Liver (tissue), 8 donors: ENCODE measurements at regions not wholly inside any gene's neighbourhood (a gene's known extent, or its start where the extent isn't known, plus 50 kb on each side); places are given as distances from the start of the nearest gene placed in this dataset.

Experiments
- DNase-seq: peaks from one replicate; pipeline ENCODE4 v3.0.0-alpha.2; 2017; ENCODE audit warnings: low spot score
- H3K27ac ChIP-seq, 2 donors: one replicate each; pipeline ENCODE4 v1.7.0; 2013; ENCODE audit warnings: inconsistent platforms in 2 of 2, low read length in 2 of 2, control low read depth in 1 of 2, low read depth in 1 of 2, mild to moderate bottlenecking in 1 of 2
- H3K27me3 ChIP-seq, 4 donors: one replicate each; pipeline versions ENCODE4 v1.6.1 to v1.7.0; 2013; ENCODE audit warnings: low read length in 3 of 4, inconsistent platforms in 1 of 4, mild to moderate bottlenecking in 1 of 4, moderate library complexity in 1 of 4; ENCODE audit not compliant: control insufficient read depth in 4 of 4, insufficient read depth in 4 of 4
- H3K36me3 ChIP-seq, 4 donors: one replicate each; pipeline versions ENCODE4 v1.6.1 to v1.7.0; 2013; ENCODE audit warnings: low read length in 3 of 4, mild to moderate bottlenecking in 3 of 4, low read depth in 1 of 4, moderate library complexity in 1 of 4; ENCODE audit not compliant: control insufficient read depth in 4 of 4, insufficient read depth in 3 of 4
- H3K4me1 ChIP-seq, 4 donors: one replicate each; pipeline versions ENCODE4 v1.6.1 to v1.7.0; 2013; ENCODE audit warnings: low read length in 3 of 4, mild to moderate bottlenecking in 3 of 4, moderate library complexity in 1 of 4; ENCODE audit not compliant: control insufficient read depth in 4 of 4, insufficient read depth in 4 of 4
- H3K4me3 ChIP-seq, 3 donors: one replicate each; pipeline versions ENCODE4 v1.6.1 to v1.7.0; 2013; ENCODE audit warnings: low read length in 3 of 3, control low read depth in 1 of 3, low read depth in 1 of 3, mild to moderate bottlenecking in 1 of 3
- H3K9ac ChIP-seq, 2 donors: one replicate each; pipeline ENCODE4 v1.7.0; 2013; ENCODE audit warnings: low read length in 2 of 2, mild to moderate bottlenecking in 2 of 2, moderate library complexity in 2 of 2, control low read depth in 1 of 2, low read depth in 1 of 2
- H3K9me3 ChIP-seq, 4 donors: one replicate each; pipeline versions ENCODE4 v1.6.1 to v1.7.0; 2013; ENCODE audit warnings: low read length in 3 of 4; ENCODE audit not compliant: control insufficient read depth in 4 of 4
- EGR1 ChIP-seq, 2 donors: IDR thresholded peaks; 2 replicates each; pipeline ENCODE4 v1.6.1; 2016 to 2018; ENCODE audit warnings: antibody characterized with exemption in 2 of 2, low read depth in 2 of 2
- FOXA1 ChIP-seq: IDR thresholded peaks from 2 replicates; pipeline ENCODE4 v1.6.1; 2016; ENCODE audit warnings: antibody characterized with exemption
- FOXA2 ChIP-seq: IDR thresholded peaks from 2 replicates; pipeline ENCODE4 v1.6.1; 2016; ENCODE audit warnings: antibody characterized with exemption
- GABPA ChIP-seq, 2 donors: IDR thresholded peaks in 1 of 2; conservative IDR thresholded peaks in 1 of 2; 2 replicates each; pipeline ENCODE4 v1.6.1; 2016; ENCODE audit warnings: antibody characterized with exemption in 2 of 2, mild to moderate bottlenecking in 1 of 2, moderate library complexity in 1 of 2
- HNF4A ChIP-seq, 2 donors: conservative IDR thresholded peaks; 2 replicates each; pipeline ENCODE4 v1.6.1; 2016; ENCODE audit warnings: antibody characterized with exemption in 2 of 2, mild to moderate bottlenecking in 2 of 2
- HNF4G ChIP-seq: IDR thresholded peaks from 2 replicates; pipeline ENCODE4 v1.6.1; 2016; ENCODE audit warnings: antibody characterized with exemption
- JUND ChIP-seq, 2 donors: IDR thresholded peaks; 2 replicates each; pipeline ENCODE4 v1.6.1; 2016; ENCODE audit warnings: antibody characterized with exemption in 2 of 2
- MAX ChIP-seq: IDR thresholded peaks from 2 replicates; pipeline ENCODE4 v1.6.1; 2016; ENCODE audit warnings: antibody characterized with exemption
- NR2F2 ChIP-seq: IDR thresholded peaks from 2 replicates; pipeline ENCODE4 v1.6.1; 2016; ENCODE audit warnings: antibody characterized with exemption
- RAD21 ChIP-seq, 2 donors: IDR thresholded peaks; 2 replicates each; pipeline ENCODE4 v1.6.1; 2016; ENCODE audit warnings: antibody characterized with exemption in 2 of 2, mild to moderate bottlenecking in 2 of 2
- REST ChIP-seq: IDR thresholded peaks from 2 replicates; pipeline ENCODE4 v1.6.1; 2016; ENCODE audit warnings: antibody characterized with exemption, mild to moderate bottlenecking
- RXRA ChIP-seq, 2 donors: IDR thresholded peaks; 2 replicates each; pipeline ENCODE4 v1.6.1; 2017 to 2018; ENCODE audit warnings: antibody characterized with exemption in 2 of 2, mild to moderate bottlenecking in 1 of 2
- SP1 ChIP-seq: IDR thresholded peaks from 2 replicates; pipeline ENCODE4 v1.6.1; 2018; ENCODE audit warnings: antibody characterized with exemption, mild to moderate bottlenecking
- TAF1 ChIP-seq: conservative IDR thresholded peaks from 2 replicates; pipeline ENCODE4 v1.6.1; 2016; ENCODE audit warnings: antibody characterized with exemption, mild to moderate bottlenecking
- YY1 ChIP-seq: IDR thresholded peaks from 2 replicates; pipeline ENCODE4 v1.6.1; 2016; ENCODE audit warnings: antibody characterized with exemption, mild to moderate bottlenecking
- ZBTB33 ChIP-seq: IDR thresholded peaks from 2 replicates; pipeline ENCODE4 v1.6.1; 2016; ENCODE audit warnings: antibody characterized with exemption
- WGBS: extraction: QIAGEN DNeasy Blood & Tissue Kit; methylation state at CpG from one replicate; pipeline ENCODE4 v1.1.7; 2013; 5-methylcytosine and 5-hydroxymethylcytosine counted together
- TF ChIP-seq, protein P1 (sequence below): fragments of 150-350 bp; IDR thresholded peaks from 2 replicates; pipeline ENCODE4 v1.5.1; 2017; ENCODE audit warnings: improper control_type of control experiment, low read depth, low read length; ENCODE audit not compliant: missing input control
- TF ChIP-seq, protein P2 (sequence below): IDR thresholded peaks from 2 replicates; pipeline ENCODE4 v1.6.1; 2016; ENCODE audit warnings: antibody characterized with exemption
- donor health status: healthy.
- donor health status: healthy.
- donor health status: healthy.
- donor health status: healthy.
- donor health status: healthy.

- Histone ChIP-seq H3K9ac (no peak overlapping the region), H3K4me3 (no peak overlapping the region), H3K4me1 (no peaks in the 10 kb centered on the region), H3K27ac (no peak overlapping the region), H3K27me3 (no peaks in the 10 kb centered on the region), H3K9me3 (peaks cover 0 to 2% (median 0%) of the 10 kb centered on the region in 4 donors), H3K36me3 (no peaks in the 10 kb centered on the region)
- no peak for DNase-seq
- TF ChIP-seq FOXA2, result no peak
- TF ChIP-seq NR2F2, result no peak
- TF ChIP-seq FOXA1, result no peak
- TF ChIP-seq, protein P1, sequence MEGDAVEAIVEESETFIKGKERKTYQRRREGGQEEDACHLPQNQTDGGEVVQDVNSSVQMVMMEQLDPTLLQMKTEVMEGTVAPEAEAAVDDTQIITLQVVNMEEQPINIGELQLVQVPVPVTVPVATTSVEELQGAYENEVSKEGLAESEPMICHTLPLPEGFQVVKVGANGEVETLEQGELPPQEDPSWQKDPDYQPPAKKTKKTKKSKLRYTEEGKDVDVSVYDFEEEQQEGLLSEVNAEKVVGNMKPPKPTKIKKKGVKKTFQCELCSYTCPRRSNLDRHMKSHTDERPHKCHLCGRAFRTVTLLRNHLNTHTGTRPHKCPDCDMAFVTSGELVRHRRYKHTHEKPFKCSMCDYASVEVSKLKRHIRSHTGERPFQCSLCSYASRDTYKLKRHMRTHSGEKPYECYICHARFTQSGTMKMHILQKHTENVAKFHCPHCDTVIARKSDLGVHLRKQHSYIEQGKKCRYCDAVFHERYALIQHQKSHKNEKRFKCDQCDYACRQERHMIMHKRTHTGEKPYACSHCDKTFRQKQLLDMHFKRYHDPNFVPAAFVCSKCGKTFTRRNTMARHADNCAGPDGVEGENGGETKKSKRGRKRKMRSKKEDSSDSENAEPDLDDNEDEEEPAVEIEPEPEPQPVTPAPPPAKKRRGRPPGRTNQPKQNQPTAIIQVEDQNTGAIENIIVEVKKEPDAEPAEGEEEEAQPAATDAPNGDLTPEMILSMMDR, result no peak
- no peak for TF ChIP-seq SP1
- TF ChIP-seq TAF1, result no peak
- TF ChIP-seq HNF4G, result no peak
- TF ChIP-seq HNF4A (conservative IDR thresholded peaks at IDR 0.05), result no peak
- no peak for TF ChIP-seq YY1
- TF ChIP-seq JUND (IDR thresholded peaks at IDR 0.05), result no peak
- no peak for TF ChIP-seq REST
- TF ChIP-seq MAX, result no peak
- 75% methylated on average over 9 of the region's 9 CpGs for WGBS
Observed at GRCh38 chr5:171660434-171660833, 125.2 kb upstream of the SMIM23 start.

GRCh38 chr5:171661143-171661542, 124.5 kb upstream of the SMIM23 start:
- H3K4me1 ChIP-seq, result no peaks in the 10 kb centered on the region
- H3K27ac ChIP-seq, result no peak overlapping the region
- no peaks in the 10 kb centered on the region for H3K36me3 ChIP-seq
- no peak for DNase-seq
- 81% methylated on average over 2 of the region's 2 CpGs for WGBS
- no peak overlapping the region for H3K4me3 ChIP-seq
- TF ChIP-seq GABPA (IDR thresholded peaks at IDR 0.05 in 1 of 2, conservative IDR thresholded peaks at IDR 0.05 in 1 of 2) (no peak), ZBTB33 (no peak), JUND (IDR thresholded peaks at IDR 0.05) (no peak), FOXA2 (no peak), SP1 (no peak), YY1 (no peak), MAX (no peak), TAF1 (no peak), EGR1 (IDR thresholded peaks at IDR 0.05; ENCODE audit: low read depth in 2 of 2) (no peak), HNF4A (conservative IDR thresholded peaks at IDR 0.05) (no peak), RXRA (IDR thresholded peaks at IDR 0.05) (no peak), RAD21 (IDR thresholded peaks at IDR 0.05) (no peak), HNF4G (no peak), NR2F2 (no peak), REST (no peak), FOXA1 (no peak)
- TF ChIP-seq, protein P2, sequence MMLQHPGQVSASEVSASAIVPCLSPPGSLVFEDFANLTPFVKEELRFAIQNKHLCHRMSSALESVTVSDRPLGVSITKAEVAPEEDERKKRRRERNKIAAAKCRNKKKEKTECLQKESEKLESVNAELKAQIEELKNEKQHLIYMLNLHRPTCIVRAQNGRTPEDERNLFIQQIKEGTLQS, result no peak
- TF ChIP-seq, protein P1, result no peak
- peaks cover 0 to 2% (median 0%) of the 10 kb centered on the region in 4 donors for H3K9me3 ChIP-seq
- no peaks in the 10 kb centered on the region for H3K27me3 ChIP-seq
- no peak overlapping the region for H3K9ac ChIP-seq
